Large intestine (tissue), 3 donors: ENCODE measurements at regions not wholly inside any gene's neighbourhood (a gene's known extent, or its start where the extent isn't known, plus 50 kb on each side); places are given as distances from the start of the nearest gene placed in this dataset.

Experiments used
- DNase-seq, 2 donors: peaks; one replicate each; pipeline versions ENCODE4 v3.0.0 to v3.0.0-alpha.2; 2013
- H3K27ac ChIP-seq: one replicate; pipeline ENCODE4 v1.5.1; 2013; ENCODE audit warnings: low read length
- H3K27me3 ChIP-seq: 2 replicates; pipeline ENCODE4 v1.6.1; 2013; ENCODE audit warnings: low read length; ENCODE audit not compliant: control insufficient read depth, insufficient read depth
- H3K36me3 ChIP-seq: 2 replicates; pipeline ENCODE4 v1.6.1; 2013; ENCODE audit warnings: low read length; ENCODE audit not compliant: control insufficient read depth, insufficient read depth
- H3K4me1 ChIP-seq: one replicate; pipeline ENCODE4 v1.6.1; 2013; ENCODE audit warnings: low read length; ENCODE audit not compliant: control insufficient read depth, insufficient read depth
- H3K4me3 ChIP-seq: one replicate; pipeline ENCODE4 v1.5.1; 2013; ENCODE audit warnings: low read length
- H3K9me3 ChIP-seq: one replicate; pipeline ENCODE4 v1.6.1; 2013; ENCODE audit warnings: mild to moderate bottlenecking, low read depth, low read length, moderate library complexity; ENCODE audit not compliant: control insufficient read depth
- WGBS: methylation state at CpG from one replicate; pipeline ENCODE4 v1.1.5; 2013; ENCODE audit warnings: low lambda C conversion rate; ENCODE audit not compliant: insufficient coverage; 5-methylcytosine and 5-hydroxymethylcytosine counted together

GRCh38 chr17:33679595-33679994 is 386.5 kb upstream of the ASIC2 start:
- DNase-seq = no peak
- WGBS = 90% methylated on average over 2 of the region's 6 CpGs
- H3K9me3 ChIP-seq = no peaks in the 10 kb centered on the region
- H3K36me3 ChIP-seq = no peaks in the 10 kb centered on the region
- no peak overlapping the region for H3K27ac ChIP-seq
- peaks cover 5% of the 10 kb centered on the region for H3K27me3 ChIP-seq
- no peaks in the 10 kb centered on the region for H3K4me1 ChIP-seq
- no peak overlapping the region for H3K4me3 ChIP-seq

GRCh38 chr17:33680472-33680871 is 387.4 kb upstream of the ASIC2 start:
- no peak overlapping the region for H3K4me3 ChIP-seq
- no CpG with 5 or more reads among the region's 4 CpGs for WGBS
- H3K4me1 ChIP-seq = no peaks in the 10 kb centered on the region
- H3K27me3 ChIP-seq = peaks cover 5% of the 10 kb centered on the region
- H3K9me3 ChIP-seq = no peaks in the 10 kb centered on the region
- DNase-seq = peak in 1 of 2 donors; percentile 5
- H3K27ac ChIP-seq = no peak overlapping the region
- no peaks in the 10 kb centered on the region for H3K36me3 ChIP-seq

GRCh38 chr17:33682599-33682998 is 389.5 kb upstream of the ASIC2 start:
- no peaks in the 10 kb centered on the region for H3K9me3 ChIP-seq
- no peak overlapping the region for H3K4me3 ChIP-seq
- no peaks in the 10 kb centered on the region for H3K36me3 ChIP-seq
- H3K27me3 ChIP-seq = no peaks in the 10 kb centered on the region
- H3K4me1 ChIP-seq = no peaks in the 10 kb centered on the region
- no peak overlapping the region for H3K27ac ChIP-seq
- DNase-seq = no peak

GRCh38 chr17:33684735-33685134 is 391.6 kb upstream of the ASIC2 start:
- H3K9me3 ChIP-seq = no peaks in the 10 kb centered on the region
- no peak overlapping the region for H3K4me3 ChIP-seq
- DNase-seq = no peak
- no peaks in the 10 kb centered on the region for H3K4me1 ChIP-seq
- WGBS = 100% methylated on average over 3 of the region's 6 CpGs
- H3K36me3 ChIP-seq = no peaks in the 10 kb centered on the region
- no peaks in the 10 kb centered on the region for H3K27me3 ChIP-seq
- no peak overlapping the region for H3K27ac ChIP-seq

GRCh38 chr17:33686171-33686570 is 393.1 kb upstream of the ASIC2 start:
- Histone ChIP-seq H3K27ac (no peak overlapping the region), H3K36me3 (no peaks in the 10 kb centered on the region), H3K4me1 (no peaks in the 10 kb centered on the region), H3K9me3 (no peaks in the 10 kb centered on the region), H3K27me3 (no peaks in the 10 kb centered on the region), H3K4me3 (no peak overlapping the region)
- no CpG with 5 or more reads among the region's 4 CpGs for WGBS
- DNase-seq = no peak

- Histone ChIP-seq H3K36me3 (no peaks in the 10 kb centered on the region), H3K27me3 (no peaks in the 10 kb centered on the region), H3K4me3 (no peak overlapping the region), H3K27ac (no peak overlapping the region), H3K4me1 (no peaks in the 10 kb centered on the region), H3K9me3 (no peaks in the 10 kb centered on the region)
- no peak for DNase-seq
- no CpG with 5 or more reads among the region's 3 CpGs for WGBS
Measured at GRCh38 chr17:33687831-33688230, 394.7 kb upstream of the ASIC2 start.

- Histone ChIP-seq H3K36me3 (no peaks in the 10 kb centered on the region), H3K27me3 (no peaks in the 10 kb centered on the region), H3K9me3 (no peaks in the 10 kb centered on the region), H3K27ac (no peak overlapping the region), H3K4me1 (no peaks in the 10 kb centered on the region), H3K4me3 (no peak overlapping the region)
- WGBS = 83% methylated on average over 1 of the region's 4 CpGs
- no peak for DNase-seq
Measured at GRCh38 chr17:33688771-33689170, 395.7 kb upstream of the ASIC2 start.

- H3K9me3 ChIP-seq = no peaks in the 10 kb centered on the region
- no peaks in the 10 kb centered on the region for H3K4me1 ChIP-seq
- H3K4me3 ChIP-seq = no peak overlapping the region
- no CpG with 5 or more reads among the region's 2 CpGs for WGBS
- H3K27me3 ChIP-seq = peaks cover 3% of the 10 kb centered on the region
- H3K36me3 ChIP-seq = no peaks in the 10 kb centered on the region
- no peak for DNase-seq
- no peak overlapping the region for H3K27ac ChIP-seq
Measured at GRCh38 chr17:33689725-33690124, 396.6 kb upstream of the ASIC2 start.

- H3K27ac ChIP-seq = no peak overlapping the region
- H3K27me3 ChIP-seq = peaks cover 7% of the 10 kb centered on the region
- no peaks in the 10 kb centered on the region for H3K36me3 ChIP-seq
- no peak overlapping the region for H3K4me3 ChIP-seq
- no peaks in the 10 kb centered on the region for H3K9me3 ChIP-seq
- no peaks in the 10 kb centered on the region for H3K4me1 ChIP-seq
- DNase-seq = no peak
Measured at GRCh38 chr17:33695431-33695830, 402.3 kb upstream of the ASIC2 start.

- Histone ChIP-seq H3K27ac (no peak overlapping the region), H3K4me3 (no peak overlapping the region), H3K27me3 (peaks cover 7% of the 10 kb centered on the region), H3K4me1 (no peaks in the 10 kb centered on the region), H3K36me3 (no peaks in the 10 kb centered on the region), H3K9me3 (no peaks in the 10 kb centered on the region)
- DNase-seq = no peak
- no CpG with 5 or more reads among the region's 6 CpGs for WGBS
Measured at GRCh38 chr17:33696102-33696501, 403.0 kb upstream of the ASIC2 start.

- H3K9me3 ChIP-seq = no peaks in the 10 kb centered on the region
- no peak for DNase-seq
- H3K4me3 ChIP-seq = no peak overlapping the region
- no peaks in the 10 kb centered on the region for H3K4me1 ChIP-seq
- H3K27ac ChIP-seq = no peak overlapping the region
- H3K27me3 ChIP-seq = peaks cover 7% of the 10 kb centered on the region
- H3K36me3 ChIP-seq = no peaks in the 10 kb centered on the region
- WGBS = no CpG with 5 or more reads among the region's 1 CpG
Measured at GRCh38 chr17:33697557-33697956, 404.5 kb upstream of the ASIC2 start.
